HCT116 (cell line): ENCODE measurements at regions not wholly inside any gene's neighbourhood (a gene's known extent, or its start where the extent isn't known, plus 50 kb on each side); places are given as distances from the start of the nearest gene placed in this dataset.

ENCODE experiments used
- ATAC-seq: fragments of 200-7000 bp; cut with Tn5 transposase; 2 replicates; pipeline ENCODE4 v1.9.1; 2020; ENCODE audit warnings: mild to moderate bottlenecking, moderate library complexity
- BruUV-seq: library from RNA; stranded (reverse); fragments of 400-500 nt; replicated peaks from 2 replicates; lab custom pipeline; 2021; lab: Mats Ljungman, UMichigan
- CTCF ChIA-PET: fragments of 300-600 bp; sonication (Branson Sonifier 250); formaldehyde crosslinking; loops from one replicate; lab custom pipeline; 2021; ENCODE audit warnings: antibody characterized with exemption; lab: Charles Lee
- POLR2A ChIA-PET: fragments of 300-600, 350-600 bp; sonication (Branson Sonifier 250); formaldehyde crosslinking; loops from one replicate; lab custom pipeline; 2021; ENCODE audit warnings: antibody characterized with exemption; lab: Charles Lee
- RAD21 ChIA-PET, 2 experiments: fragments of 300-600 bp; sonication (Branson Sonifier 250); formaldehyde crosslinking; loops; one replicate each; lab custom pipeline; 2023; ENCODE audit warnings: low total read pairs in 2 of 2; ENCODE audit not compliant: uncharacterized antibody in 2 of 2, unreplicated experiment in 2 of 2, low non-redundant PET in 1 of 2; lab: Charles Lee
- DNase-seq: peaks from one replicate; pipeline ENCODE4 v3.0.0-alpha.2; 2010; ENCODE audit warnings: low read depth, low spot score
- H2AFZ ChIP-seq: fragments of 200-600 bp; shearing (Covaris generic), sonication (generic); 2 replicates; pipeline ENCODE4 v1.6.1; 2017; ENCODE audit warnings: low read depth, mixed run types, mixed read lengths, antibody characterized with exemption, low read length; ENCODE audit not compliant: poor library complexity, severe bottlenecking
- H3K27ac ChIP-seq: 2 replicates; pipeline ENCODE4 v1.5.1; 2012; ENCODE audit warnings: low read depth, low read length
- H3K27me3 ChIP-seq: fragments of 200-600 bp; sonication (generic); 2 replicates; pipeline ENCODE4 v1.6.1; 2016; ENCODE audit warnings: mixed run types, low read length, mixed read lengths; ENCODE audit not compliant: insufficient read depth
- H3K36me3 ChIP-seq, 2 experiments: fragments of 200-500 bp in 1 of 2; fragments of 200-600 bp in 1 of 2; sonication (Bioruptor generic) in 1 of 2; sonication (generic) in 1 of 2; 2 replicates each; pipeline versions ENCODE4 v1.5.1 to v1.6.1; 2014 to 2016; ENCODE audit warnings: low read length in 2 of 2, inconsistent platforms in 1 of 2, mixed read lengths in 1 of 2, mixed run types in 1 of 2; ENCODE audit not compliant: insufficient read depth in 2 of 2, control insufficient read depth in 1 of 2
- H3K4me1 ChIP-seq, 2 experiments: fragments of 200-600 bp in 1 of 2; sonication (generic) in 1 of 2; 2 replicates each; pipeline versions ENCODE4 v1.5.1 to v1.6.1; 2012 to 2017; ENCODE audit warnings: low read length in 2 of 2, inconsistent platforms in 1 of 2, mild to moderate bottlenecking in 1 of 2, mixed read lengths in 1 of 2, mixed run types in 1 of 2, moderate library complexity in 1 of 2; ENCODE audit not compliant: insufficient read depth in 2 of 2, control insufficient read depth in 1 of 2
- H3K4me2 ChIP-seq: fragments of 200-600 bp; sonication (generic); 2 replicates; pipeline ENCODE4 v1.6.1; 2017; ENCODE audit warnings: mixed run types, low read length, mixed read lengths
- H3K4me3 ChIP-seq, 2 experiments: fragments of 200-600 bp in 1 of 2; sonication (generic) in 1 of 2; replicated peaks in 1 of 2; 2 replicates each; pipeline ENCODE4 v1.5.1; 2011 to 2016; ENCODE audit warnings: low read length in 2 of 2, control low read depth in 1 of 2, low read depth in 1 of 2, mild to moderate bottlenecking in 1 of 2, mixed read lengths in 1 of 2, mixed run types in 1 of 2
- H3K79me2 ChIP-seq: fragments of 200-600 bp; sonication (generic); 2 replicates; pipeline ENCODE4 v1.6.1; 2017; ENCODE audit warnings: mild to moderate bottlenecking, mixed run types, low read length, moderate library complexity, mixed read lengths; ENCODE audit not compliant: insufficient read depth
- H3K9ac ChIP-seq: fragments of 200-600 bp; sonication (generic); 2 replicates; pipeline ENCODE4 v1.6.1; 2016; ENCODE audit warnings: low read length, mixed read lengths
- H3K9me2 ChIP-seq: fragments of 200-600 bp; sonication (generic), shearing (Covaris generic); 2 replicates; pipeline ENCODE4 v1.6.1; 2017; ENCODE audit warnings: mixed run types, mild to moderate bottlenecking, moderate library complexity; ENCODE audit not compliant: insufficient read depth
- H3K9me3 ChIP-seq, 2 experiments: fragments of 200-500 bp in 1 of 2; fragments of 200-600 bp in 1 of 2; sonication (Bioruptor generic) in 1 of 2; sonication (generic) in 1 of 2; 2 replicates each; pipeline ENCODE4 v1.6.1; 2014 to 2017; ENCODE audit warnings: low read length in 2 of 2, mixed read lengths in 2 of 2, inconsistent platforms in 1 of 2, low read depth in 1 of 2, mild to moderate bottlenecking in 1 of 2, mixed run types in 1 of 2, moderate library complexity in 1 of 2; ENCODE audit not compliant: control insufficient read depth in 1 of 2, insufficient read depth in 1 of 2
- H4K20me1 ChIP-seq: fragments of 200-600 bp; sonication (generic), shearing (Covaris generic); 2 replicates; pipeline ENCODE4 v1.6.1; 2017; ENCODE audit warnings: mixed run types, mild to moderate bottlenecking, moderate library complexity; ENCODE audit not compliant: insufficient read depth
- CEBPB ChIP-seq: IDR thresholded peaks from 2 replicates; pipeline ENCODE4 v1.6.1; 2012; ENCODE audit warnings: low read depth
- ELF1 ChIP-seq: IDR thresholded peaks from 2 replicates; pipeline ENCODE4 v1.6.1; 2012; ENCODE audit warnings: low read depth, borderline replicate concordance
- EZH2 ChIP-seq: fragments of 200-600 bp; sonication (generic); IDR thresholded peaks from 2 replicates; pipeline ENCODE4 v1.6.1; 2017; ENCODE audit warnings: antibody characterized with exemption, mixed run types
- FOSL1 ChIP-seq: IDR thresholded peaks from 2 replicates; pipeline ENCODE4 v1.6.1; 2012; ENCODE audit warnings: low read depth
- POLR2A ChIP-seq: IDR thresholded peaks from 2 replicates; pipeline ENCODE4 v1.7.0; 2011; ENCODE audit warnings: borderline replicate concordance; ENCODE audit not compliant: insufficient read depth, insufficient read length; ENCODE audit errors: extremely low read depth
- SIN3A ChIP-seq: IDR thresholded peaks from 2 replicates; pipeline ENCODE4 v1.6.1; 2012; ENCODE audit warnings: low read depth
- SRF ChIP-seq: IDR thresholded peaks from 2 replicates; pipeline ENCODE4 v1.6.1; 2012; ENCODE audit warnings: low read depth
- TCF7L2 ChIP-seq: IDR thresholded peaks from 2 replicates; pipeline ENCODE4 v1.7.0; 2011; ENCODE audit warnings: borderline replicate concordance, inconsistent platforms; ENCODE audit not compliant: insufficient read depth, insufficient read length; ENCODE audit errors: extremely low read depth
- intact Hi-C: fragments of 100-400 bp; cut with micrococcal nuclease; formaldehyde crosslinking; loops from 2 replicates; pipeline ENCODE4 v1.10.0; 2022
- TF ChIP-seq, protein P1 (sequence below): IDR thresholded peaks from 2 replicates; pipeline ENCODE4 v1.6.1; 2012; ENCODE audit warnings: low read depth

DNA sequence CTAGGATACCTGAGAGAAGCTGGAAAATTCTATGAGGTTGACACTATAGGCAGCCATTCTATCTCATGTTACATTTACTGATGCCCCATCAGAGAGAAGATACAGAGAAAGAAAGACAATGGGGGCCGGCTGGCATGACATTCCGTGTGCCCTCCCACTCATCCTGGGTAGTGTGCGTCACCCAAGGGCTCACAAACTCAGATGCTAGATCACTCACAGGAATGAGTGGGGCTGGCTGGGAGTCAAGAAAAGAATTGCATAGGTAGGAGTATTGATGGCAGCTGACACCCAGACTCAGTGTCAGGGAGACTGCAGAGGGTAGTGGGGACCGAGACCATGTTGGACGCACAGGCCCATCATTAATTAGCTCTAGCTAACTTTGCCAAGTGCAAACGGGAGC, 1113.5 kb upstream of the AUTS2 start:
- TF ChIP-seq EZH2 = no peak
- ChIA-PET POLR2A (no interaction called here), CTCF (no interaction called here), RAD21 (no interaction called here)
- no peak overlapping the region for H2AFZ ChIP-seq
- no peaks in the 10 kb centered on the region for H3K27me3 ChIP-seq
- no peaks in the 10 kb centered on the region for H4K20me1 ChIP-seq
- H3K79me2 ChIP-seq = no peaks in the 10 kb centered on the region
- H3K9ac ChIP-seq = no peak overlapping the region
- intact Hi-C loops = no loop called here
- ATAC-seq (no peak), DNase-seq (no peak)
- H3K4me2 ChIP-seq = no peak overlapping the region
- no peaks in the 10 kb centered on the region for H3K36me3 ChIP-seq
- no TSS peak for BruUV-seq
- H3K4me1 ChIP-seq = no peaks in the 10 kb centered on the region
- H3K27ac ChIP-seq = no peak overlapping the region
- no peaks in the 10 kb centered on the region for H3K9me2 ChIP-seq
- H3K9me3 ChIP-seq = peaks cover 0 to 13% of the 10 kb centered on the region in 2 experiments; a peak in 2 of 4 replicates
- no peak overlapping the region for H3K4me3 ChIP-seq

DNA sequence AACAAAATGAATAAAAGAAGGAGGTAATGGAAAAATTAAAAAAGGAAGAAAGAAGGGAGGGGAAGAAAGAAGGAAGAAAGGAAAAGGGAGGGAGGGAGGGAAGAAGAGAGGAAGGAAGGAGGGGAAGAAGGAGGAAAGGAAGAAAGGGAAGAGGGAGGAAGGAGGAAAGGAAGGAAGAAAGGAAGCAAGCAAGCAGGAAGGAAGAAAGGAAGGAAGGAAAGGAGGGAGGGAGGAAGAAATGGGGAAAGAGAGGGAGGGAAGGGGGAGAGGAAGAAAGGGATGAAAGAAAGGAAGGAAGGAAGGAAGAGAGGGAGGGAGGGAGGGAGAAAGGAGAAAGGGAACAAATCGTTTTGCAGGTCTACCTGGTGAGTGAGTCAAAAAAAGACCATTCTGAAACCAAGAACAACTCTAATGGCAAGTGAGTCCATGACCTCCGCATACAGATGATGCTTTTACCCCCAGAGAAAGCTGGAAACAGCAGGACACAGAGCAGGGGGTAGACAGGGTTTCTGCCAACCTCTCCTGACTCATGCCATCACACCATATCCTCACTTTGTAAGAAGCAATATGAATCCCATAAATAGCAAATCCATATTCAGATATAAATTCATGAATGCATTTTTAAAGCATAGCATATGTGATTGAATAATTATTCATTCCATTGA, 1112.9 kb upstream of the AUTS2 start:
- intact Hi-C loops = no loop called here
- peaks cover 0 to 11% of the 10 kb centered on the region in 2 experiments; a peak in 2 of 4 replicates for H3K9me3 ChIP-seq
- H3K9me2 ChIP-seq = no peaks in the 10 kb centered on the region
- no peaks in the 10 kb centered on the region for H3K4me1 ChIP-seq
- H2AFZ ChIP-seq = no peak overlapping the region
- H3K9ac ChIP-seq = no peak overlapping the region
- ATAC-seq (no peak), DNase-seq (no peak)
- TF ChIP-seq SRF = no peak
- no peak for TF ChIP-seq CEBPB
- TF ChIP-seq SIN3A = no peak
- no peak for TF ChIP-seq ELF1
- TF ChIP-seq TCF7L2 = no peak
- TF ChIP-seq, protein P1, sequence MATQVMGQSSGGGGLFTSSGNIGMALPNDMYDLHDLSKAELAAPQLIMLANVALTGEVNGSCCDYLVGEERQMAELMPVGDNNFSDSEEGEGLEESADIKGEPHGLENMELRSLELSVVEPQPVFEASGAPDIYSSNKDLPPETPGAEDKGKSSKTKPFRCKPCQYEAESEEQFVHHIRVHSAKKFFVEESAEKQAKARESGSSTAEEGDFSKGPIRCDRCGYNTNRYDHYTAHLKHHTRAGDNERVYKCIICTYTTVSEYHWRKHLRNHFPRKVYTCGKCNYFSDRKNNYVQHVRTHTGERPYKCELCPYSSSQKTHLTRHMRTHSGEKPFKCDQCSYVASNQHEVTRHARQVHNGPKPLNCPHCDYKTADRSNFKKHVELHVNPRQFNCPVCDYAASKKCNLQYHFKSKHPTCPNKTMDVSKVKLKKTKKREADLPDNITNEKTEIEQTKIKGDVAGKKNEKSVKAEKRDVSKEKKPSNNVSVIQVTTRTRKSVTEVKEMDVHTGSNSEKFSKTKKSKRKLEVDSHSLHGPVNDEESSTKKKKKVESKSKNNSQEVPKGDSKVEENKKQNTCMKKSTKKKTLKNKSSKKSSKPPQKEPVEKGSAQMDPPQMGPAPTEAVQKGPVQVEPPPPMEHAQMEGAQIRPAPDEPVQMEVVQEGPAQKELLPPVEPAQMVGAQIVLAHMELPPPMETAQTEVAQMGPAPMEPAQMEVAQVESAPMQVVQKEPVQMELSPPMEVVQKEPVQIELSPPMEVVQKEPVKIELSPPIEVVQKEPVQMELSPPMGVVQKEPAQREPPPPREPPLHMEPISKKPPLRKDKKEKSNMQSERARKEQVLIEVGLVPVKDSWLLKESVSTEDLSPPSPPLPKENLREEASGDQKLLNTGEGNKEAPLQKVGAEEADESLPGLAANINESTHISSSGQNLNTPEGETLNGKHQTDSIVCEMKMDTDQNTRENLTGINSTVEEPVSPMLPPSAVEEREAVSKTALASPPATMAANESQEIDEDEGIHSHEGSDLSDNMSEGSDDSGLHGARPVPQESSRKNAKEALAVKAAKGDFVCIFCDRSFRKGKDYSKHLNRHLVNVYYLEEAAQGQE = no peak
- TF ChIP-seq EZH2 = no peak
- no peak for TF ChIP-seq FOSL1
- TF ChIP-seq POLR2A = no peak
- H3K4me3 ChIP-seq = no peak overlapping the region
- RAD21 ChIA-PET = no interaction called here
- H3K27ac ChIP-seq = no peak overlapping the region
- no peaks in the 10 kb centered on the region for H4K20me1 ChIP-seq
- CTCF ChIA-PET = no interaction called here
- no peaks in the 10 kb centered on the region for H3K79me2 ChIP-seq
- POLR2A ChIA-PET = no interaction called here
- BruUV-seq = no TSS peak
- H3K27me3 ChIP-seq = no peaks in the 10 kb centered on the region
- H3K4me2 ChIP-seq = no peak overlapping the region
- no peaks in the 10 kb centered on the region for H3K36me3 ChIP-seq
